Adrenal gland (tissue), 9 donors: ENCODE measurements at regions not wholly inside any gene's neighbourhood (a gene's known extent, or its start where the extent isn't known, plus 50 kb on each side); places are given as distances from the start of the nearest gene placed in this dataset.
"Not testable (repeated sequence)": the region's sequence is repeated elsewhere in the genome, so short reads cannot be mapped to it uniquely, and the experiment has no call there.

Source experiments
- DNase-seq, 7 donors: peaks; one replicate each; pipeline ENCODE4 v3.0.0-alpha.2; 2019 to 2020
- H3K27ac ChIP-seq, 5 donors: fragments of 200-600 bp; sonication (generic) in 4 of 5; 1 replicate in 3 of 5; 2 replicates in 2 of 5; pipeline versions ENCODE4 v1.5.1 to v1.8.0; 2016 to 2020; ENCODE audit warnings: mild to moderate bottlenecking in 1 of 5
- H3K27me3 ChIP-seq: fragments of 200-600 bp; 2 replicates; pipeline ENCODE4 v1.8.0; 2021
- H3K36me3 ChIP-seq, 2 donors: fragments of 200-600 bp; replicated peaks in 1 of 2; 1 replicate in 1 of 2; 2 replicates in 1 of 2; pipeline versions ENCODE4 v1.5.1 to v1.8.0; 2018 to 2022
- H3K4me1 ChIP-seq, 2 donors: fragments of 200-600 bp; replicated peaks in 1 of 2; 1 replicate in 1 of 2; 2 replicates in 1 of 2; pipeline versions ENCODE4 v1.5.1 to v1.8.0; 2018 to 2021
- H3K4me3 ChIP-seq, 4 donors: fragments of 200-600 bp; sonication (generic) in 3 of 4; one replicate each; pipeline ENCODE4 v1.5.1; 2016 to 2018
- H3K9me3 ChIP-seq, 3 donors: fragments of 200-600 bp; sonication (generic) in 1 of 3; replicated peaks in 1 of 3; 1 replicate in 2 of 3; 2 replicates in 1 of 3; pipeline versions ENCODE4 v1.5.1 to v1.8.0; 2016 to 2021
- POLR2A ChIP-seq, 2 donors: fragments of 450-650 bp; IDR thresholded peaks; one replicate each; pipeline ENCODE4 v1.6.1; 2017; ENCODE audit warnings: antibody characterized with exemption in 2 of 2, mild to moderate bottlenecking in 2 of 2, moderate library complexity in 1 of 2
- WGBS, 4 donors: extraction: QIAGEN DNeasy Blood & Tissue Kit in 2 of 4; methylation state at CpG; one replicate each; pipeline versions ENCODE4 v1.1.5 to v1.1.7; 2013 to 2017; 5-methylcytosine and 5-hydroxymethylcytosine counted together
- intact Hi-C, 2 donors: fragments of 100-400 bp; cut with DNase I; formaldehyde crosslinking; loops; one replicate each; pipeline versions ENCODE4 v1.14.1 to v1.15.0; 2022 to 2023
- TF ChIP-seq, protein P1 (sequence below), 6 experiments: fragments of 450-650 bp in 4 of 6; fragments of 200-600 bp in 2 of 6; sonication (generic) in 1 of 6; IDR thresholded peaks; 1 replicate in 5 of 6; 2 replicates in 1 of 6; pipeline versions ENCODE4 v1.5.1 to v1.8.0; 2016 to 2021; ENCODE audit warnings: antibody characterized with exemption in 6 of 6, mild to moderate bottlenecking in 2 of 6, moderate library complexity in 1 of 6
- donor health status: healthy with polysubstance abuse.
- donor health status: Bipolar disorder and iron deficiency.
- donor health status: DM: yes; HTN: yes; CAD: no.
- donor health status: DM: no; HTN: no; CAD: no.
- donor health status: DM: no; HTN: no; CAD: no.

DNA sequence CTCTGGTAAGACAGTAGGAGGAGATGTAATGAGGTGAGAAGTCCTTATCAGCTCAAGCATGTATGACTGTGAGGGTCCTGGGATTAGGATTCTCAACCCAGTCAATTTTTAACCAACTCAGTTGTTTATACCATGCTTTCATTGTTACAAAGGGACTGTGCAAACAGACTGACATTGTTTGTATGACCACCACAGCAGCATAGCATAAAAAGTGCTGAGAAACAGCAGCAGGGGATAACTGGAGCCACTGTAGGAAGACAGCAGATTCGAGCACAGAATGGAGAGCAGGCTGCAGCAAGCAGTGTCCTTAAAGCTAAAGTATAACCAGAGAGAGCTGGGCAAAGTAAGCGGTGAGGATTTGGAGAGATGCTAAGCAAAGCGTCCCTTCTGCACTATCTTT lies 829.5 kb downstream of the REEP3 start:
- intact Hi-C loops, result no loop called here
- no peak overlapping the region for H3K4me3 ChIP-seq
- DNase-seq, result no peak
- WGBS, 4 donors, result 70 to 77% (median 76%) methylated on average over 3 of the region's 3 CpGs
- H3K27ac ChIP-seq, result no peak overlapping the region
- H3K36me3 ChIP-seq, result no peaks in the 10 kb centered on the region
- no peaks in the 10 kb centered on the region for H3K4me1 ChIP-seq
- no peaks in the 10 kb centered on the region for H3K9me3 ChIP-seq
- TF ChIP-seq POLR2A (IDR thresholded peaks at IDR 0.05), result no peak
- TF ChIP-seq, protein P1, sequence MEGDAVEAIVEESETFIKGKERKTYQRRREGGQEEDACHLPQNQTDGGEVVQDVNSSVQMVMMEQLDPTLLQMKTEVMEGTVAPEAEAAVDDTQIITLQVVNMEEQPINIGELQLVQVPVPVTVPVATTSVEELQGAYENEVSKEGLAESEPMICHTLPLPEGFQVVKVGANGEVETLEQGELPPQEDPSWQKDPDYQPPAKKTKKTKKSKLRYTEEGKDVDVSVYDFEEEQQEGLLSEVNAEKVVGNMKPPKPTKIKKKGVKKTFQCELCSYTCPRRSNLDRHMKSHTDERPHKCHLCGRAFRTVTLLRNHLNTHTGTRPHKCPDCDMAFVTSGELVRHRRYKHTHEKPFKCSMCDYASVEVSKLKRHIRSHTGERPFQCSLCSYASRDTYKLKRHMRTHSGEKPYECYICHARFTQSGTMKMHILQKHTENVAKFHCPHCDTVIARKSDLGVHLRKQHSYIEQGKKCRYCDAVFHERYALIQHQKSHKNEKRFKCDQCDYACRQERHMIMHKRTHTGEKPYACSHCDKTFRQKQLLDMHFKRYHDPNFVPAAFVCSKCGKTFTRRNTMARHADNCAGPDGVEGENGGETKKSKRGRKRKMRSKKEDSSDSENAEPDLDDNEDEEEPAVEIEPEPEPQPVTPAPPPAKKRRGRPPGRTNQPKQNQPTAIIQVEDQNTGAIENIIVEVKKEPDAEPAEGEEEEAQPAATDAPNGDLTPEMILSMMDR (IDR thresholded peaks at IDR 0.05), result no peak
- H3K27me3 ChIP-seq, result no peaks in the 10 kb centered on the region

- peaks cover 0 to 5% (median 0%) of the 10 kb centered on the region in 3 donors for H3K9me3 ChIP-seq
- H3K27me3 ChIP-seq, result no peaks in the 10 kb centered on the region
- 62 to 68% (median 64%) methylated on average over 4 of the region's 4 CpGs for WGBS, 4 donors
- DNase-seq, result no peak
- no peak overlapping the region for H3K4me3 ChIP-seq
- no peaks in the 10 kb centered on the region for H3K36me3 ChIP-seq
- intact Hi-C loops, result no loop called here
- H3K27ac ChIP-seq, result no peak overlapping the region
- no peaks in the 10 kb centered on the region for H3K4me1 ChIP-seq
- TF ChIP-seq, protein P1 (IDR thresholded peaks at IDR 0.05), result no peak
- TF ChIP-seq POLR2A (IDR thresholded peaks at IDR 0.05), result no peak
Measured at GRCh38 chr10:64358907-64359306, 837.7 kb downstream of the REEP3 start.

DNA sequence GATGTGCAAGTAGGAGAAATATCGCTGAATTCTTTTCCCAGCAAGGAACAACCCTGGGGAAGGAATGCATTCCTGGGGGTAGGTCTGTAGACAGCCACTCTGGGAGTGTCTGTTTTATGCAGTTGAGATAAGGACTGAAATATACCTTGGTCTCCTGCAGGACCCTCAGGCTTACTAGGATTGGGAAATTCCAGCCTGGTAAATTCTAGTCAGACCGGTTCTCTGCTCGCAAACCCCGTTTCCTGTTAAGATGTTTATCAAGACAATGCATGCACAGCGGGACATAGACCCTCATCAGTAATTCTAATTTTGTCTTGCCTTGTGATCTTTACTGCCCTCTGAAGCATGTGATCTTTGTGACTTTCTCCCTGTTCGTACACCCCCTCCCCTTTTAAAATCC lies 839.0 kb downstream of the REEP3 start:
- H3K27me3 ChIP-seq, intact Hi-C loops, DNase-seq, H3K4me1 ChIP-seq, H3K9me3 ChIP-seq, H3K4me3 ChIP-seq, H3K36me3 ChIP-seq, H3K27ac ChIP-seq: not testable (repeated sequence)
- WGBS, 4 donors, result 87 to 91% (median 89%) methylated on average over 6 of the region's 6 CpGs

DNA sequence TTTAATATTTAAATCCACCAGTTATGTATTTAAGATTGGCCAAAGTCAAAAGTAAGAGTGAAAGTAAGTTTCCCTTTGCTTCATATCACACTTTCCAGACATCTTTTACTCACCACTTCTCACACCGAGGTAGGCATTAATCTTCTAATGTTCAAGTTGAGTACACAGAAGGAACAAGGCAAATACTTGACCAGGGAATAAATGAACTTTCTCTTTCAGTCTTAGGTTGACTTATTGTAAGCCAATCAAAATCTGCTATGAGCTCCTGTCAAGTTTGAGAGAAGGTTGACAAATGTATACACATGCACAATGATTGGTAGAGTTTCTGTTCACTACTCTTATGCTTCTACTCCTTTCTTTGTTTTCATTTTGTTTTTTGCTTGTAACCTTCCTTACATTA lies 842.5 kb downstream of the REEP3 start:
- H3K4me1 ChIP-seq, result no peaks in the 10 kb centered on the region
- no peak overlapping the region for H3K4me3 ChIP-seq
- peaks cover 0 to 5% (median 0%) of the 10 kb centered on the region in 3 donors for H3K9me3 ChIP-seq
- DNase-seq, result no peak
- 59 to 74% (median 66%) methylated on average over 1 of the region's 1 CpG for WGBS, 4 donors
- TF ChIP-seq, protein P1 (IDR thresholded peaks at IDR 0.05), result no peak
- TF ChIP-seq POLR2A (IDR thresholded peaks at IDR 0.05), result no peak
- no peaks in the 10 kb centered on the region for H3K36me3 ChIP-seq
- H3K27ac ChIP-seq, result no peak overlapping the region
- no peaks in the 10 kb centered on the region for H3K27me3 ChIP-seq
- intact Hi-C loops, result no loop called here

DNA sequence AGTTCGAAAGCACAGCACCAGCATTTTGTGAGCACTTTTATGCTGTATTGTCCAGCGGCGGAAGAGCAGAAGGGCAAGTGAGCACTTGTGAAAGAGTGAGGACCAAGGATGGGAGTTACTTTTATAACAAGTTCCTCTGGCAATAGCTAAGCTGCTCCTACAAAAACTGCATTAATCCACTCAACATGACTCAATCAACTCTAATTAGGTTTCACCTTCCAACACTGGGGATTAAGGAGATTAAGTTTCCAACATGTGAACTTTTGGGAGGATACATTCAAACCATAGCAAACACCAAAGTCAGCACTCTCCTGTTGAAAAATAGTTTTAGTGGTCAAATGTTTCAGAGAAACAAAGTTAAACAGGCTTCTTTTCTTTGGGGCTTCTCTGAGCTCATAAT lies 844.5 kb downstream of the REEP3 start:
- no peak overlapping the region for H3K4me3 ChIP-seq
- H3K27me3 ChIP-seq, result no peaks in the 10 kb centered on the region
- intact Hi-C loops, result no loop called here
- 86 to 94% (median 88%) methylated on average over 3 of the region's 3 CpGs for WGBS, 4 donors
- no peak overlapping the region for H3K27ac ChIP-seq
- DNase-seq, result no peak
- H3K36me3 ChIP-seq, result no peaks in the 10 kb centered on the region
- no peaks in the 10 kb centered on the region for H3K9me3 ChIP-seq
- H3K4me1 ChIP-seq, result no peaks in the 10 kb centered on the region
- TF ChIP-seq POLR2A (IDR thresholded peaks at IDR 0.05), result no peak
- TF ChIP-seq, protein P1 (IDR thresholded peaks at IDR 0.05), result no peak
